ENCODE measurements at regions not wholly inside any gene's neighbourhood (a gene's known extent, or its start where the extent isn't known, plus 50 kb on each side); places are given as distances from the start of the nearest gene placed in this dataset.

- Histone ChIP-seq H3K9me3 (no peaks in the 10 kb centered on the region), H3K27ac (no peak overlapping the region), H3K36me3 (no peaks in the 10 kb centered on the region), H3K4me1 (no peaks in the 10 kb centered on the region), H3K27me3 (no peaks in the 10 kb centered on the region), H3K4me3 (no peak overlapping the region)
- ATAC-seq (no peak), DNase-seq (no peak)
- intact Hi-C loops (cut with DNase I): no loop called here
- TF ChIP-seq CTCF (IDR thresholded peaks at IDR 0.05) (no peak), POLR2A (IDR thresholded peaks at IDR 0.05) (no peak)
- WGBS (ENCODE audit: insufficient coverage, low coverage, low lambda C conversion rate, missing lambda C conversion rate): 33% methylated on average over 1 of the region's 5 CpGs
These were observed 120.9 kb downstream of the UNC5CL start for GRCh38 chr6:40918040-40918651.

- Histone ChIP-seq H3K9me3 (no peaks in the 10 kb centered on the region), H3K27me3 (no peaks in the 10 kb centered on the region), H3K4me3 (no peak overlapping the region), H3K4me1 (no peaks in the 10 kb centered on the region), H3K36me3 (no peaks in the 10 kb centered on the region), H3K27ac (no peak overlapping the region)
- TF ChIP-seq POLR2A (IDR thresholded peaks at IDR 0.05): no peak
- TF ChIP-seq CTCF (IDR thresholded peaks at IDR 0.05): no peak
- DNase-seq (no peak), ATAC-seq (no peak)
- intact Hi-C loops (cut with DNase I): no loop called here
- 65% methylated on average over 3 of the region's 3 CpGs for WGBS (ENCODE audit: insufficient coverage, low coverage, low lambda C conversion rate, missing lambda C conversion rate)
These were observed 121.4 kb downstream of the UNC5CL start for GRCh38 chr6:40917603-40918002.

GRCh38 chr6:40916845-40917244 lies 122.2 kb downstream of the UNC5CL start:
- Histone ChIP-seq H3K36me3 (no peaks in the 10 kb centered on the region), H3K4me3 (no peak overlapping the region), H3K4me1 (no peaks in the 10 kb centered on the region), H3K27ac (no peak overlapping the region), H3K9me3 (no peaks in the 10 kb centered on the region), H3K27me3 (no peaks in the 10 kb centered on the region)
- 38% methylated on average over 1 of the region's 1 CpG for WGBS (ENCODE audit: insufficient coverage, low coverage, low lambda C conversion rate, missing lambda C conversion rate)
- ATAC-seq (no peak), DNase-seq (no peak)
- intact Hi-C loops (cut with DNase I): no loop called here
- TF ChIP-seq POLR2A (IDR thresholded peaks at IDR 0.05): no peak
- TF ChIP-seq CTCF (IDR thresholded peaks at IDR 0.05): no peak

GRCh38 chr6:40915165-40915564 lies 123.9 kb downstream of the UNC5CL start:
- H3K4me1 ChIP-seq: no peaks in the 10 kb centered on the region
- intact Hi-C loops (cut with DNase I): no loop called here
- DNase-seq (no peak), ATAC-seq (no peak)
- H3K36me3 ChIP-seq: no peaks in the 10 kb centered on the region
- H3K4me3 ChIP-seq: no peak overlapping the region
- TF ChIP-seq POLR2A (IDR thresholded peaks at IDR 0.05): no peak
- no peak for TF ChIP-seq CTCF (IDR thresholded peaks at IDR 0.05)
- H3K27me3 ChIP-seq: no peaks in the 10 kb centered on the region
- H3K27ac ChIP-seq: no peak overlapping the region
- H3K9me3 ChIP-seq: no peaks in the 10 kb centered on the region

GRCh38 chr6:40914005-40914404 lies 125.0 kb downstream of the UNC5CL start:
- Histone ChIP-seq H3K36me3 (no peaks in the 10 kb centered on the region), H3K4me3 (no peak overlapping the region), H3K9me3 (no peaks in the 10 kb centered on the region), H3K27ac (no peak overlapping the region), H3K27me3 (no peaks in the 10 kb centered on the region), H3K4me1 (no peaks in the 10 kb centered on the region)
- WGBS (ENCODE audit: insufficient coverage, low coverage, low lambda C conversion rate, missing lambda C conversion rate): 65% methylated on average over 4 of the region's 6 CpGs
- no peak for DNase-seq
- intact Hi-C loops (cut with DNase I): no loop called here
- no peak for ATAC-seq
- TF ChIP-seq CTCF (IDR thresholded peaks at IDR 0.05) (no peak), POLR2A (IDR thresholded peaks at IDR 0.05) (no peak)

Data from right lobe of liver (tissue), 6 donors.